GM20000 (cell line): ENCODE measurements at regions not wholly inside any gene's neighbourhood (a gene's known extent, or its start where the extent isn't known, plus 50 kb on each side); places are given as distances from the start of the nearest gene placed in this dataset.

ENCODE experiments used
- DNase-seq: peaks from one replicate; pipeline ENCODE4 v3.0.0; 2012; ENCODE audit warnings: low spot score
- TF ChIP-seq, protein P1 (sequence below): IDR thresholded peaks from 2 replicates; pipeline ENCODE4 v1.5.1; 2012; ENCODE audit warnings: mild to moderate bottlenecking, control low read depth; ENCODE audit errors: extremely low read depth, missing control alignments

DNA sequence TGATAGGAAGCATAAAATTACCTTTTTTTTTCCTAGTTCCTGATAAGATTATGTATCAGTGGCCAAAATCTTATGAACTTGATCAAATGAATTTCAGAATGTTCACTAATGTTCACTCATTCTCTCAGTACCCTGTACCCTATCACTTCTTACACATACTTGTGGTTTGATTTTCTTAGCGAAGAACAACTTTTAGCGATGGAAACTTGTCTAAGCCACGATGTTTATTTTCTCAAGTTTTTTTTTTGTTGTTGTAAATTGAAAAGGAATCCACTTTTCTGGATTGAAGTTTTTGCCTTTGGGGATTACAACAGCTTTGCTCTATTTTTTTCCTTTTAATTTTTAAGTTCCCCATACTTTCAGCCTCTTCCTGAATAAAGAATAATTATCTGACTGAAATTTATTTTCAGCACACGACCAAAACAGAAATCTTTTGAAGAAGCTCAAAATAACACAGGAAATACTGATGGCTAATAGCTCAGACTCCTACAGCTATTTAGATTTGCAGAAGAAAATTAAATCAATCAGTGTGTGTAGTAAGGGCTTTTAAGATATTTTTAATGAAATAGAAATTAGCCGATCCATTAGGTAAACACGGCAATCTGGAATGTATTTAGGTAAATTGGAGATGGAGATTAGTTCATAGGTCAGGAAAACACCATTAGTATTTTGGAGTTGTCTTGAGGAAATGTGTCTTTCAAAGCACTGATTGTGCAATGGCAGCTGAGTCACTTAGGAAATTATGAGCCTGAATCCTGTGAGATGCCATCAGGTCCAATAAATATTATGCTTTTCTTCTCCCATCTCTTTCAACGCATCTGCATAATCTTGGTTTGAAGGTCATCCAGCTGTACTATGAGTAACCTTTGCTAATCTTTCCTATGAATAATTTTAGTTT, 217.5 kb downstream of the GJA1 start:
- no peak for DNase-seq
- TF ChIP-seq, protein P1, sequence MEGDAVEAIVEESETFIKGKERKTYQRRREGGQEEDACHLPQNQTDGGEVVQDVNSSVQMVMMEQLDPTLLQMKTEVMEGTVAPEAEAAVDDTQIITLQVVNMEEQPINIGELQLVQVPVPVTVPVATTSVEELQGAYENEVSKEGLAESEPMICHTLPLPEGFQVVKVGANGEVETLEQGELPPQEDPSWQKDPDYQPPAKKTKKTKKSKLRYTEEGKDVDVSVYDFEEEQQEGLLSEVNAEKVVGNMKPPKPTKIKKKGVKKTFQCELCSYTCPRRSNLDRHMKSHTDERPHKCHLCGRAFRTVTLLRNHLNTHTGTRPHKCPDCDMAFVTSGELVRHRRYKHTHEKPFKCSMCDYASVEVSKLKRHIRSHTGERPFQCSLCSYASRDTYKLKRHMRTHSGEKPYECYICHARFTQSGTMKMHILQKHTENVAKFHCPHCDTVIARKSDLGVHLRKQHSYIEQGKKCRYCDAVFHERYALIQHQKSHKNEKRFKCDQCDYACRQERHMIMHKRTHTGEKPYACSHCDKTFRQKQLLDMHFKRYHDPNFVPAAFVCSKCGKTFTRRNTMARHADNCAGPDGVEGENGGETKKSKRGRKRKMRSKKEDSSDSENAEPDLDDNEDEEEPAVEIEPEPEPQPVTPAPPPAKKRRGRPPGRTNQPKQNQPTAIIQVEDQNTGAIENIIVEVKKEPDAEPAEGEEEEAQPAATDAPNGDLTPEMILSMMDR = no peak

DNA sequence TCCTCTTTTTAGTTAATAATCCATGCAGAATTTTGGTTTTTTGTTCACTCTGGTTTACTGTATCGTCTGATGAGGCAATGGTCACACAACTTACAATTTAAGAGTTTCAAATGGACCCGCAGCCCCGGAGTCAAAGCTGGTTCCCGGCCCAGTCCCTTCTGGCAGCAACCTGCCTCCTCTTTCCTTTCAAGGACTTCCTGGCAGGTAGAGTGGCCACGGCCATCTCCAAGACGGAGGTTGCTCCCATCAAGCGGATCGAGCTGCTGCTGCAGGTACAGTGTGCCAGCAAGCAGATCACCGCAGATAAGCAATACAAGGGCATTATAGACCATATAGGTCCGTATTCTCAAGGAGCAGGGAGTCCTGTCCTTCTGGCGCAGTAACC, 218.2 kb downstream of the GJA1 start:
- no peak for DNase-seq
- TF ChIP-seq, protein P1 = no peak

DNA sequence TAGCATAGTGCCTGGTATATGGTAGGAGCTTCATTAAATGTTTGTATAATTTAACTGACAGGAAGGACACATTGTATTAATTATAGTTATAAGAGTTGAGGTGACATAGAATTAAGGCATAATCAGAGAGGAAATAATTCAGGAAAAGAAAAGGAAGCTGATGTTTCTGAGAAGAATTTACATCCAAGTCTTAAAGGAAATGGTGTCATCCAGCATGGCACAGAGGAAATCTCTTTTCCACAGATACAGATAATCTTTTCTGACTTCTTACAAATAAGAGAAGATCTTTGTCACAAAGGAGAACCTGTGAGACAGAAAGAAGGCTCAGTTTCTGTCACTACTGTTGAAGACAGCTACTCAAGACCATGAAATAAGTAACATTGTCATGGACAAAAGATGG, 222.5 kb downstream of the GJA1 start:
- TF ChIP-seq, protein P1 = no peak
- DNase-seq = no peak

DNA sequence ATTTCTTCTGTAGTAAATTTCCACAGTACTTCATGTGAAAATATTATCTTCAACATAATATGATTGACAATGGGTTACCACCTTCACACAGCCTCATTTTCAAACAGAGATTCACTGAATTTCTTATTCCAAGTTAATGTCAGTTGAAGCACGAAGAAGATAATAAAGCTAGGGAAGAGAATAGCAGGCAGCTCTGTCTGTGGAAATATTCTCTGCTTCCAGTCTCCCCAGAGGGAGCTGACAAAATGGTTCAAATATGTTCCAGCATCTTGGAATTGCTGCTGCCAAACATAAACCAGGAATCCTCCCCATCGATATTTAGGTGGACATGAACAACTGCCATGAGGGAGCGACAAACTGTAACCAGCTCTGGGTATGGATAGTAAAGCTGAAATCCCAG, 224.8 kb downstream of the GJA1 start:
- TF ChIP-seq, protein P1 = no peak
- DNase-seq = no peak

DNA sequence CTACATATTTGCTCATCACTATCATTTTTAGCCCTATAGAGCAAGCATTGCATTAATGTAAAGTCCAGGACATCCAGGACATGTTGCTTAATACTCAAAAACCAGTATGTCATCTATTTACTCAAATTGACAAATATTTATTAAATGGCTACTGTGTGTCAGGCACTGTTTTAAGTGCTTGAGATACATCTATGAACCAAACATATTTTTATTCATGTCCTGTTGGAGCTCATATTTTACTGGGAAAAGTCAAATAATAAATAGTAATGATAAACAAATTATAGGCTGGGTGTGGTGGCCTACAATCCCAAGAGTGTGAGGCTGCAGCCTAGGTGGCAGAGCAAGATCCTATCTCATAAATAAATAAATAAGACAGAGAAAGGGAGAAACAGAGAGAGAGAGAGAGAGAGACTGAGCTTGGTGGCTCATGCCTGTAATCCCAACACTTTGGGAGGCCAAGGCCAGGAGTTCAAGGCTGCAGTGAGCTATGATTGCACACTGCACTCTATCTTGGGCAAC, 227.9 kb downstream of the GJA1 start:
- DNase-seq = no peak
- TF ChIP-seq, protein P1 = no peak

DNA sequence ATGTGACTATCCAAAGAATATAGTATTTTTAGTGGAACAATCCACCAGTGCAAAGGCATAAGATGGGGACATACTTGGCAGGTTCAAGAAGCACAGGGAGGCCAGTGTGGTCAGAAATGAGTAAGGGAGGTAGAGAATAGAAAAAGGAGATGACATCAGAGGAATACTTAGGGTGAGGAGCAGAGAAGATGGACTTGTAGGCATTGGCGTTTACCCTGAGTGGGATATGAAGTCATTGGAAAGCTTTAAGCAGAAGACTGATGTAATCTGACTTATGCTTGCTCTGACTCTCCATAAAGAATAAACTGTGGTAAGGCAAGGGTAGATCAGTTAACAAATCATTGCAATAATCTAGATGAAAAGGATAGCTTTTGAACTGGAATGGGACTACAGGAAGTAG, 228.7 kb downstream of the GJA1 start:
- no peak for DNase-seq
- TF ChIP-seq, protein P1 = no peak

DNA sequence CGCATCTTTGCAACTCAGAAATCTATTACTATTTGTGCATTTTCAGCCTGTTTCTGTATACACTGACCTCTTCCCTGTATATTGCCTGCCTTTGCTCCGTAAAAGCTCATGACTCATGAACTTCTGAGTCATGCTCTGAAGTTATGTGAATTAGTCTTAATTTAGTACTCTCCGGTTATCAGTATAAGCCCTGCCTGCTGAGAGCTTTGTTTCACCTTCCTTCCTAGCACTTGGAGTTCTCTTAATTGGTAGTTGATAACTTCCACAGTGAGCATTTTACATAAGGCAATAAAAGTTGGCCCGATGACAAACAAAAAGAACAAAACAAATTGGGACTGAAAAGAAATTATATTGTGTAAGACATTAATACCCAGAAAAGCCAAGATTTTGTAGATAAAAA, 231.4 kb downstream of the GJA1 start:
- DNase-seq = no peak
- TF ChIP-seq, protein P1 = no peak
